Right lobe of liver (tissue), 4 donors: ENCODE measurements at regions not wholly inside any gene's neighbourhood (a gene's known extent, or its start where the extent isn't known, plus 50 kb on each side); places are given as distances from the start of the nearest gene placed in this dataset.

Experiments used
- CTCF ChIP-seq, 4 donors: fragments of 200-600 bp in 3 of 4; fragments of 450-650 bp in 1 of 4; IDR thresholded peaks; one replicate each; pipeline versions ENCODE4 v1.5.1 to v1.8.0; 2016 to 2022; ENCODE audit warnings: antibody characterized with exemption in 4 of 4, mild to moderate bottlenecking in 2 of 4
- POLR2A ChIP-seq: fragments of 450-650 bp; IDR thresholded peaks from one replicate; pipeline ENCODE4 v1.6.1; 2017; ENCODE audit warnings: antibody characterized with exemption, mild to moderate bottlenecking
- donor health status: DM: no; HTN: no; CAD: no.
- donor health status: DM: no; HTN: no; CAD: no.
- donor health status: DM: no; HTN: yes; CAD: no.

DNA sequence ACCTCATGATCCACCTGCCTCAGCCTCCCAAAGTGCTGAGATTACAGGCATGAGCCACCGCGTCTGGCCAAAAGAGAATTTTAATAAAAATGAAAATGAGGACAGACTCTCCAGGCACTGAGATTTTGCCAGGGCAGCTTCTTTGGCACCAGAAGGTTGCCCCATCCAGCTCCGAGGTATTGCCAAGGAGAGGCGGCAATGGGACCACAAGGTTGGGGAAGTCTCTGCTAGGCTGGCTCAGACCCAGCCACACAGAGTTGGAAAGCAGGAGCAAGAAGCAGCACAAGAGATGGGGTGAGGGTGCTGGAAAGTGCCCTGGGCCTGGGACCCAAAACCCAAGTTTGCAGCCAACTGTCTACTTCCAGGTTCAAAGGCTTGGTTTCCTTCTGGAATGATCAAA, 200.9 kb downstream of the HHIPL2 start:
- TF ChIP-seq CTCF (IDR thresholded peaks at IDR 0.05): no peak
- TF ChIP-seq POLR2A: no peak
